GM06990 (cell line): ENCODE measurements at regions not wholly inside any gene's neighbourhood (a gene's known extent, or its start where the extent isn't known, plus 50 kb on each side); places are given as distances from the start of the nearest gene placed in this dataset.

ENCODE experiments used
- DNase-seq: peaks from one replicate; pipeline ENCODE4 v3.0.0-alpha.2; 2011; ENCODE audit not compliant: insufficient read length; ENCODE audit errors: extremely low read depth
- H3K27me3 ChIP-seq: replicated peaks from 2 replicates; pipeline ENCODE4 v1.6.0; 2011; ENCODE audit warnings: low read length; ENCODE audit not compliant: control insufficient read depth, insufficient read depth
- H3K36me3 ChIP-seq: 2 replicates; pipeline ENCODE4 v1.5.1; 2011; ENCODE audit warnings: low read length; ENCODE audit not compliant: control insufficient read depth, insufficient read depth
- H3K4me3 ChIP-seq: replicated peaks from 2 replicates; pipeline ENCODE4 v1.5.1; 2011; ENCODE audit warnings: low read depth, mild to moderate bottlenecking, control low read depth, low read length
- TF ChIP-seq, protein P1 (sequence below): IDR thresholded peaks from 2 replicates; pipeline ENCODE4 v1.5.1; 2011; ENCODE audit warnings: low read length, control low read depth, mild to moderate bottlenecking, inconsistent platforms; ENCODE audit not compliant: insufficient read depth, poor library complexity, severe bottlenecking

DNA sequence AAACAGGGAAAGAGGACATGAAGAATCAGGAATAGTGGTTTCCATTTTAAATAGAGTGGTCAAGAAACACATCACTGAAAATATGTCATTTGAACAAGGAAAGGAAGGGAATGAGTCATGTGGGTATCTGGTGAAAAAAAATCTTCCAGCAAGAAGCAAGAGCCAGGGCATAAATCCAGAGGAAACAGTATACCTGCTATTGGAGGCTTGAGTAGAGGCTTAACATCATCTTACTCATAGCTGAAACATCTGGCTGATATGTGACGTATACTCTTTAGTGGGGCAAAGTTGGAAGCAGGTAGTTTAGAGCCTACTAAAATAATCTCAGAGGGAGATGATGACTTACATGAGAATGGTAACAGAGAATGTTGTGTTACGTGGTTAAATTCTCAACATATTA lies 517.2 kb downstream of the CAAP1 start:
- Histone ChIP-seq H3K4me3 (no peak overlapping the region), H3K36me3 (no peaks in the 10 kb centered on the region), H3K27me3 (no peaks in the 10 kb centered on the region)
- no peak for DNase-seq
- TF ChIP-seq, protein P1, sequence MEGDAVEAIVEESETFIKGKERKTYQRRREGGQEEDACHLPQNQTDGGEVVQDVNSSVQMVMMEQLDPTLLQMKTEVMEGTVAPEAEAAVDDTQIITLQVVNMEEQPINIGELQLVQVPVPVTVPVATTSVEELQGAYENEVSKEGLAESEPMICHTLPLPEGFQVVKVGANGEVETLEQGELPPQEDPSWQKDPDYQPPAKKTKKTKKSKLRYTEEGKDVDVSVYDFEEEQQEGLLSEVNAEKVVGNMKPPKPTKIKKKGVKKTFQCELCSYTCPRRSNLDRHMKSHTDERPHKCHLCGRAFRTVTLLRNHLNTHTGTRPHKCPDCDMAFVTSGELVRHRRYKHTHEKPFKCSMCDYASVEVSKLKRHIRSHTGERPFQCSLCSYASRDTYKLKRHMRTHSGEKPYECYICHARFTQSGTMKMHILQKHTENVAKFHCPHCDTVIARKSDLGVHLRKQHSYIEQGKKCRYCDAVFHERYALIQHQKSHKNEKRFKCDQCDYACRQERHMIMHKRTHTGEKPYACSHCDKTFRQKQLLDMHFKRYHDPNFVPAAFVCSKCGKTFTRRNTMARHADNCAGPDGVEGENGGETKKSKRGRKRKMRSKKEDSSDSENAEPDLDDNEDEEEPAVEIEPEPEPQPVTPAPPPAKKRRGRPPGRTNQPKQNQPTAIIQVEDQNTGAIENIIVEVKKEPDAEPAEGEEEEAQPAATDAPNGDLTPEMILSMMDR, result no peak

DNA sequence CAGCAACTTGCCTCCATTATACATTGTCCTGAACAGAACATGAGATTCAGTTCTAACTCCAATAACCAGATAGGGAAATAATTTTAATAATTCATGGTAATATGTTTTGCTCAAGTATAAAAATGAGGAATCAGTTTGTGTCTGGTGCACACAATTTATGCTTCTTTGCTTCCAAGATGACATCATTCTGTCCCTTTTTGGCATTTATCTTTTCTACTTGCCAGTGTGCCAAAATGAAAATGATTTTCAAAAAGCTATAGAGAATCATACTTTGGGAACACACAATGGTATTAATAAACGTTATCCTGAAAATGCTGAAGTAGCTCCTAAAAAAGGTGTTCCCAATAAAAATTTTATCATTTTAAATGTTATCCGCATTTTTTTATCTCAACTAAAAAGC lies 519.0 kb downstream of the CAAP1 start:
- DNase-seq, result no peak
- Histone ChIP-seq H3K27me3 (no peaks in the 10 kb centered on the region), H3K36me3 (no peaks in the 10 kb centered on the region), H3K4me3 (no peak overlapping the region)
- TF ChIP-seq, protein P1, result no peak

DNA sequence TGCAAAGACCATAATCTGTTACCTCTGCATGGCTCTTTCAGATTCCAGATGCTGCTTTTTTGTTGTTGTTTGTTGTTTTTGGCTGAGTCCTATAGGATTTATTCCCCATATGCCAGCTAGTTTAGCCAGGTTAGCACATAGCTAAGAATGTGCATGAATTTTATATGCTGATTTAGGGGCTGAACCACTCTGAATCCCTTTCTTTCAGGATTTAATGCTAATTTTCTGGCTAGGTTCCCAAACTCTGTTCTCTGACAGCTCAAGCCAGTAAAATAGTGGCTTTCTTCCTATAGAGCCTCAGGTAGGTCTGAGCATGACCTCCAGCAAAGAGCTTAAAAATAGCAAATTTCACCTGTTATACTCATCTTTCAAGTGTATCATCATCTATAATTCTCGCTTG lies 521.4 kb downstream of the CAAP1 start:
- Histone ChIP-seq H3K36me3 (no peaks in the 10 kb centered on the region), H3K4me3 (no peak overlapping the region), H3K27me3 (no peaks in the 10 kb centered on the region)
- DNase-seq, result no peak
- TF ChIP-seq, protein P1, result no peak

DNA sequence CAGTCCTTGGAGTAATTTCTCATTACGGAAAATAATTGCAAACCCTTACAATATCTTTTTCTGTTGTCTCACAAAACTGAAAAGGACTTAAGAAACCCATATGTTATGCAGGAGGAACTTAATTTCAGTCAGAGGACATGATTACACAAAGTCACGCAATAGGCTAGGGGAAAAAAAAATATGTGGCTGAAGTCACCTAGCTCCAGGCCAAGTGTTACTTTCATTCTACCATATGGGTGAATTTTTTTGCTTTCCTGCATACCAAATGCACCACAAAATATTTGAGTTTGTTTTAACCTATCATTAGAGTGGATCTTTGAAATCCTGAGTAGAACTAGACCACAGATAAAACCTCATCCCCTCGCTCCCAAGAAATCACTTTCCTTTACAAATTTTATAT lies 523.5 kb downstream of the CAAP1 start:
- TF ChIP-seq, protein P1, result no peak
- Histone ChIP-seq H3K4me3 (no peak overlapping the region), H3K36me3 (no peaks in the 10 kb centered on the region), H3K27me3 (no peaks in the 10 kb centered on the region)
- DNase-seq, result no peak

DNA sequence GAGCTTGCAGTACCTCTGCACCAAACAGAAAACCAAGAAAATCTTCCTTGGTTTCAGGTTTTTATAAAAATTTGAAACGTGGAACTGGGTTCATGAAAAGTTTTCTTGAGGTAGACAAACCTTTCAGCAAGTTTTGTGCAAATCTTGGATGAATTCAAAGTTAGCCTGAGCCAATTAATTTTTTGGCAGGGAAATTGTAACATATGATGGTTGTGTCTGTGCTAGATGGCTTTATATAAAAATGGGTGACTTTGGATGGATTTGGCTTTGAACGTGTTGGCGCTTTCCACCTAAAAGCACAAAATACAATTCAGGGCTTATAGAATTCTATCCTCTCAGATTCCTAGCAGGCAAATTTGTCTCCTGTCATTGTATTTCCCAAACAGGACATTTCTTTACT lies 524.4 kb downstream of the CAAP1 start:
- Histone ChIP-seq H3K36me3 (no peaks in the 10 kb centered on the region), H3K4me3 (no peak overlapping the region), H3K27me3 (no peaks in the 10 kb centered on the region)
- TF ChIP-seq, protein P1, result no peak
- no peak for DNase-seq

DNA sequence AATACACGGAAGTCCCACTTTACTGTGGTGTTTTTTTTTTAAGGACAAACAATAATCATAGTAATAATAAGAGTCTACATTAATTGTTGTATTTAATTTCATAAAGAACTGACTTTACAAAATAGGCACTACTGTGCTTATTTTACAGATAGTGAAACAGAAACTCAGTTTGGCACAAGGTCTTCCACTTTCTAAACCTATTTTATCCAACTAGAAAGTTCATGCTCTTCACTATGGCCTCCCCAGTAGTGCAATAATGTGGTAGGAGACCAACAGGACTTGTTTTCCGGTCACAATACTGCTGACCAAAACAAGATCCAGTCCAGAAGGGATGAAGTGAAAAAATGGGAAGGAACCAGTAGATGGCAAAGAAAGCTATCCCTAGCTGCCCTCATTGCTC lies 531.6 kb downstream of the CAAP1 start:
- DNase-seq, result no peak
- H3K27me3 ChIP-seq, result no peaks in the 10 kb centered on the region
- H3K36me3 ChIP-seq, result no peaks in the 10 kb centered on the region
- TF ChIP-seq, protein P1, result no peak
- no peak overlapping the region for H3K4me3 ChIP-seq
